Islet of Langerhans (tissue), 1 donor: ENCODE measurements at regions not wholly inside any gene's neighbourhood (a gene's known extent, or its start where the extent isn't known, plus 50 kb on each side); places are given as distances from the start of the nearest gene placed in this dataset.

Experiments
- FAIRE-seq: peaks from one replicate; lab custom pipeline; 2011; peaks lifted over from hg19 to GRCh38; lab: Jason Lieb, UNC

- FAIRE-seq: no peak
Observed at GRCh38 chr1:72936151-72936740, 653.9 kb upstream of the NEGR1 start.

- FAIRE-seq: no peak
Observed at GRCh38 chr1:72932025-72932424, 649.7 kb upstream of the NEGR1 start.

- FAIRE-seq: no peak
Observed at GRCh38 chr1:72930528-72930927, 648.2 kb upstream of the NEGR1 start.

GRCh38 chr1:72918940-72919339 lies 636.6 kb upstream of the NEGR1 start:
- no peak for FAIRE-seq

- FAIRE-seq: no peak
Observed at GRCh38 chr1:72917920-72918319, 635.6 kb upstream of the NEGR1 start.

- FAIRE-seq: no peak
Observed at GRCh38 chr1:72915581-72915980, 633.2 kb upstream of the NEGR1 start.

- no peak for FAIRE-seq
Observed at GRCh38 chr1:72911656-72912055, 629.3 kb upstream of the NEGR1 start.

GRCh38 chr1:72896256-72896655 lies 613.9 kb upstream of the NEGR1 start:
- no peak for FAIRE-seq

- no peak for FAIRE-seq
Observed at GRCh38 chr1:72892461-72892860, 610.1 kb upstream of the NEGR1 start.

GRCh38 chr1:72891976-72892375 lies 609.6 kb upstream of the NEGR1 start:
- no peak for FAIRE-seq

- no peak for FAIRE-seq
Observed at GRCh38 chr1:72885841-72886240, 603.5 kb upstream of the NEGR1 start.

- FAIRE-seq: no peak
Observed at GRCh38 chr1:72885017-72885416, 602.7 kb upstream of the NEGR1 start.

GRCh38 chr1:72869873-72870272 lies 587.5 kb upstream of the NEGR1 start:
- no peak for FAIRE-seq

GRCh38 chr1:72869441-72869840 lies 587.1 kb upstream of the NEGR1 start:
- no peak for FAIRE-seq

GRCh38 chr1:72851597-72851996 lies 569.3 kb upstream of the NEGR1 start:
- FAIRE-seq: no peak

- no peak for FAIRE-seq
Observed at GRCh38 chr1:72848997-72849396, 566.7 kb upstream of the NEGR1 start.

- FAIRE-seq: no peak
Observed at GRCh38 chr1:72847651-72848050, 565.3 kb upstream of the NEGR1 start.

- no peak for FAIRE-seq
Observed at GRCh38 chr1:72846476-72847278, 564.3 kb upstream of the NEGR1 start.

GRCh38 chr1:72845981-72846380 lies 563.6 kb upstream of the NEGR1 start:
- no peak for FAIRE-seq

- no peak for FAIRE-seq
Observed at GRCh38 chr1:72845381-72845780, 563.0 kb upstream of the NEGR1 start.

GRCh38 chr1:72837781-72838180 lies 555.4 kb upstream of the NEGR1 start:
- no peak for FAIRE-seq

GRCh38 chr1:72830606-72831390 lies 548.5 kb upstream of the NEGR1 start:
- FAIRE-seq: no peak

- FAIRE-seq: no peak
Observed at GRCh38 chr1:72827278-72827677, 544.9 kb upstream of the NEGR1 start.
